Cardiac muscle cell (in vitro differentiated cells and primary cell): ENCODE measurements at regions not wholly inside any gene's neighbourhood (a gene's known extent, or its start where the extent isn't known, plus 50 kb on each side); places are given as distances from the start of the nearest gene placed in this dataset.

Experiments
- DNase-seq, 2 donors: peaks; one replicate each; pipeline versions ENCODE4 v3.0.0 to v3.0.0-alpha.2; 2010 to 2017; ENCODE audit warnings: low read depth in 1 of 2, low spot score in 1 of 2
- H3K27ac ChIP-seq: fragments of 200-600 bp; sonication (generic); 2 replicates; pipeline ENCODE4 v1.5.1; 2016
- H3K27me3 ChIP-seq: fragments of 200-600 bp; sonication (generic); 2 replicates; pipeline ENCODE4 v1.6.0; 2016; ENCODE audit warnings: control low read depth
- H3K36me3 ChIP-seq: fragments of 200-600 bp; sonication (generic); 2 replicates; pipeline ENCODE4 v1.5.1; 2016; ENCODE audit warnings: control low read depth
- H3K4me1 ChIP-seq: fragments of 200-600 bp; sonication (generic); 2 replicates; pipeline ENCODE4 v1.8.1; 2017; ENCODE audit warnings: low read depth, mild to moderate bottlenecking, mixed run types
- H3K4me3 ChIP-seq: fragments of 200-600 bp; sonication (generic); 2 replicates; pipeline ENCODE4 v1.5.1; 2016; ENCODE audit warnings: mild to moderate bottlenecking
- H3K9me3 ChIP-seq: fragments of 200-600 bp; sonication (generic); 2 replicates; pipeline ENCODE4 v1.5.1; 2017; ENCODE audit warnings: low read depth, mild to moderate bottlenecking, control low read depth
- TF ChIP-seq, protein P1 (sequence below): IDR thresholded peaks from 2 replicates; pipeline ENCODE4 v1.5.1; 2012; ENCODE audit warnings: low read depth, mild to moderate bottlenecking, low read length

DNA sequence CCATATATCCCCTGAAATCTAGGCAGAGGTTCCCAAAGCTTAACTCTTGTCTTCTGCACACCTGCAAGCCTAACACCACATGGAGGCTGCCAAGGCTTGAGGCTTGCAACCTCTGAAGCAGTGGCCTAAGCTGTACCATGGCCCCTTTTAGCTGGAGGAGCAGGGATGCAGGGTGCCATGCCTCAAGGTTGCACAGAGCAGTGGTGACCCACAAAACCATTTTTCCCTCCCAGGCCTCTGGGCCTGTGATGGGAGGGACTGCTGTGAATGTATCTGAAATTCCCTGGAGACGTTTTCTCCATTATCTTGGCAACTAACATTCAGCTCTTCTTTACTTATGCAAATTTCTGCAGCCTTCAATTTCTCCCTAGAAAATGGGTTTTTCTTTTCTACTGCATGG is 210.0 kb upstream of the KITLG start:
- H3K4me3 ChIP-seq, result no peak overlapping the region
- no peak overlapping the region for H3K27ac ChIP-seq
- DNase-seq, result no peak
- H3K36me3 ChIP-seq, result no peaks in the 10 kb centered on the region
- no peaks in the 10 kb centered on the region for H3K4me1 ChIP-seq
- no peaks in the 10 kb centered on the region for H3K27me3 ChIP-seq
- TF ChIP-seq, protein P1, sequence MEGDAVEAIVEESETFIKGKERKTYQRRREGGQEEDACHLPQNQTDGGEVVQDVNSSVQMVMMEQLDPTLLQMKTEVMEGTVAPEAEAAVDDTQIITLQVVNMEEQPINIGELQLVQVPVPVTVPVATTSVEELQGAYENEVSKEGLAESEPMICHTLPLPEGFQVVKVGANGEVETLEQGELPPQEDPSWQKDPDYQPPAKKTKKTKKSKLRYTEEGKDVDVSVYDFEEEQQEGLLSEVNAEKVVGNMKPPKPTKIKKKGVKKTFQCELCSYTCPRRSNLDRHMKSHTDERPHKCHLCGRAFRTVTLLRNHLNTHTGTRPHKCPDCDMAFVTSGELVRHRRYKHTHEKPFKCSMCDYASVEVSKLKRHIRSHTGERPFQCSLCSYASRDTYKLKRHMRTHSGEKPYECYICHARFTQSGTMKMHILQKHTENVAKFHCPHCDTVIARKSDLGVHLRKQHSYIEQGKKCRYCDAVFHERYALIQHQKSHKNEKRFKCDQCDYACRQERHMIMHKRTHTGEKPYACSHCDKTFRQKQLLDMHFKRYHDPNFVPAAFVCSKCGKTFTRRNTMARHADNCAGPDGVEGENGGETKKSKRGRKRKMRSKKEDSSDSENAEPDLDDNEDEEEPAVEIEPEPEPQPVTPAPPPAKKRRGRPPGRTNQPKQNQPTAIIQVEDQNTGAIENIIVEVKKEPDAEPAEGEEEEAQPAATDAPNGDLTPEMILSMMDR, result no peak
- no peaks in the 10 kb centered on the region for H3K9me3 ChIP-seq

DNA sequence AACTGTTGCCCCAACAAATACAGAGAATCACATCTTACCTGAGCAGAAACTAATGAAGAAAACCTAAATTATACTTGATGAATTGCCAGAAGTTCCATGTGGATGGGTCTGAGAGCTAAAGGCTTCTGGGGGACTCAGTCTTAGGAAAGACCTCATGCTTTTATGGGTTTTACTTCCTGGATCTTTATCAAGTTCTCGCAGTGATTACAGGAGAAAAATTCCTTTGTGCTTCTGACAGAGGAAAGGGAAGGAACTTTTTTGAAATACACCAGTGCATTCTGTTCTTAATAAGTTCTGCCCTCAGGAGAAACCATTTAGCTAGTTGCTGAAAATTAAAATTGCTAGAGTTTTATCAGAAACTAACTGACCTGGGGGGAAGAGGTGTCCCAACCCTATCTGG is 203.9 kb upstream of the KITLG start:
- H3K4me3 ChIP-seq, result no peak overlapping the region
- no peak for DNase-seq
- H3K4me1 ChIP-seq, result no peaks in the 10 kb centered on the region
- no peaks in the 10 kb centered on the region for H3K9me3 ChIP-seq
- TF ChIP-seq, protein P1, result no peak
- no peaks in the 10 kb centered on the region for H3K36me3 ChIP-seq
- no peaks in the 10 kb centered on the region for H3K27me3 ChIP-seq
- no peak overlapping the region for H3K27ac ChIP-seq

DNA sequence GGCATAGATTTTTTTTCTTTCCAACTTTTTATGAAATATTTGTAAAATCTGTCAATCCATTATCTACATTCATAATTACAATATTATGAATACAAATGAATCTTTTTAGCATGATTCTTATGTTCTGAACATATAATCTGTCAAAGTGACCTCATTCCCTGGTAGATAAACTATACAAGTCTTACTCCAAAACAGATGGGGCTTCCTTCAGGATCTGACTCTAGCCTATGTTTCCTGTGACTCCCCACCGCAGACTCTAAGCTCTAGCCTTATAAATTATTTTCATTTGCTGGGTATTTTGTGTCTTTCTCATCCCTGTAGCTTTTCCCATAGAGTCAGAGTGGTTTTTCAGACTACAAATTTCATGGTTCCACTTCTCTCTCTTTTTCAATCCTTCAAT is 202.1 kb upstream of the KITLG start:
- TF ChIP-seq, protein P1, result no peak
- Histone ChIP-seq H3K4me3 (no peak overlapping the region), H3K9me3 (no peaks in the 10 kb centered on the region), H3K27me3 (no peaks in the 10 kb centered on the region), H3K4me1 (no peaks in the 10 kb centered on the region), H3K27ac (no peak overlapping the region), H3K36me3 (no peaks in the 10 kb centered on the region)
- no peak for DNase-seq

DNA sequence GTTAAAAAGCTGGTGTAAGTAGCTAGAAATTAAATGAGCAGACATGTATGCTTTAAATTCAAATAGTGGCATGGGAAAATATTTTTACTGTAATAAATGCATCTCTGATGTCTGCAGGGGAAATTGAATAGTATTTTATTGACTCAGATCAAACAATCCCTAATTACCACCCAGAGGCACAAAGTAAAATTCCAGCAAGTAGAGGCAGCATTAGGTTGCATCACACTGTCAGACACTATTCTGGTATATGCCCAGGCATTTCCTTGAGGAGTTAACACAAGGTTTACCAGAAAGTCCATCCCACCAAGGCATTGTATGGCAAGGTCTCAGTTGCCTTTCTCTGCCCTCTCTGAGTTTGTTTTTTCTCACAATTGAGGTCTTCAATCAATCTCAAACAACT is 201.6 kb upstream of the KITLG start:
- Histone ChIP-seq H3K4me1 (no peaks in the 10 kb centered on the region), H3K4me3 (no peak overlapping the region), H3K9me3 (no peaks in the 10 kb centered on the region), H3K36me3 (no peaks in the 10 kb centered on the region), H3K27me3 (no peaks in the 10 kb centered on the region), H3K27ac (no peak overlapping the region)
- DNase-seq, result no peak
- TF ChIP-seq, protein P1, result no peak

DNA sequence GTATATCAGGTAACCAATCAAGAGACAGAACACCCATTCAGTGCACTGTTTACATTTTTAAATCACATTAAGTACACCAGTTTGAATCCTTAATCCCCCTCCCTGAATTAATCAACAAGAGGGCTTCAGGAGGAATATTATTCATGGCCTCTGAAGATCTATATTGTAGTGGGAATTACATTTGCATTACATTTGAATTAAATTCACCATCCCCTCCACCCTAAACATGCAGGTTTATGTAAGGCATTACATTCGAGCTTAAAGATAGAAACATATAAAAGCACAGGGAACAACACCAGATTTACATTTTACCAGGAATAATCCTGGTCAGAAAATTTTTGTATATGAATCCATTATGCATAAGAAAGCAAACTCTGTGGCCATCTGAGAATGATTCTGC is 197.8 kb upstream of the KITLG start:
- no peak overlapping the region for H3K27ac ChIP-seq
- no peaks in the 10 kb centered on the region for H3K9me3 ChIP-seq
- no peaks in the 10 kb centered on the region for H3K27me3 ChIP-seq
- no peaks in the 10 kb centered on the region for H3K4me1 ChIP-seq
- no peak overlapping the region for H3K4me3 ChIP-seq
- H3K36me3 ChIP-seq, result no peaks in the 10 kb centered on the region
- no peak for DNase-seq
- TF ChIP-seq, protein P1, result no peak

DNA sequence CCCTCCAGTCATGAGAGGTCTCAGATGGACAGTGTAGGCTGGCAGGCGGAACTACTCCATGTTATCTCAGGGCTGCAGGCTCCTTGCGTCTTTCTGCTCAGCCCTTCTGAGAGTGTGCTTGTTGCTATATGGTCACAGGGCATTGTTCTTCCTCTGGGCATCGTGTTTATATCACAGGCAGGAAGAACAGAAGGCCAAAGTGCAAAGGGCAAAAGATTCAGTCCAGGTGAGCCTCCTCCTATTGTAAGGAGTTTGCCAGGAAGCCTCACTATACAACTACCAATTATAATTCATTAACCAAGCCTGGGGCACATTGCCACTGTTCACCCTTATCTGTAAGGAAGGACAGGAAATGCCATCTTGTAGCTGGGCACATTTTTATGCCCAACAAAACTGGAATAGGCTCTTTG is 195.5 kb upstream of the KITLG start:
- TF ChIP-seq, protein P1, result no peak
- Histone ChIP-seq H3K4me3 (no peak overlapping the region), H3K27me3 (no peaks in the 10 kb centered on the region), H3K36me3 (no peaks in the 10 kb centered on the region), H3K4me1 (no peaks in the 10 kb centered on the region), H3K27ac (no peak overlapping the region), H3K9me3 (no peaks in the 10 kb centered on the region)
- DNase-seq, result no peak
